Fibroblast of skin of left quadriceps (primary cell): ENCODE measurements at regions not wholly inside any gene's neighbourhood (a gene's known extent, or its start where the extent isn't known, plus 50 kb on each side); places are given as distances from the start of the nearest gene placed in this dataset.

ENCODE experiments used
- DNase-seq, 2 experiments: peaks; one replicate each; pipeline ENCODE4 v3.0.0-alpha.2; 2013; ENCODE audit warnings: low read depth in 2 of 2

GRCh38 chr10:25661632-25662031 is 272.4 kb upstream of the MYO3A start:
- DNase-seq, result no peak

GRCh38 chr10:25666276-25666675 is 267.8 kb upstream of the MYO3A start:
- DNase-seq, result no peak

GRCh38 chr10:25675204-25675603 is 258.8 kb upstream of the MYO3A start:
- DNase-seq, result no peak

GRCh38 chr10:25675615-25676014 is 258.4 kb upstream of the MYO3A start:
- DNase-seq, result no peak

- DNase-seq, result no peak
Measured at GRCh38 chr10:25678220-25678619, 255.8 kb upstream of the MYO3A start.

GRCh38 chr10:25678666-25679065 is 255.4 kb upstream of the MYO3A start:
- no peak for DNase-seq

- DNase-seq, result no peak
Measured at GRCh38 chr10:25682203-25682851, 251.7 kb upstream of the MYO3A start.

GRCh38 chr10:25683344-25683743 is 250.7 kb upstream of the MYO3A start:
- no peak for DNase-seq

GRCh38 chr10:25687521-25687920 is 246.5 kb upstream of the MYO3A start:
- no peak for DNase-seq

GRCh38 chr10:25689346-25690100 is 244.5 kb upstream of the MYO3A start:
- DNase-seq, result no peak

GRCh38 chr10:25692761-25693160 is 241.3 kb upstream of the MYO3A start:
- no peak for DNase-seq

- no peak for DNase-seq
Measured at GRCh38 chr10:25694206-25694933, 239.7 kb upstream of the MYO3A start.

GRCh38 chr10:25694971-25695370 is 239.1 kb upstream of the MYO3A start:
- no peak for DNase-seq

GRCh38 chr10:25695586-25695985 is 238.4 kb upstream of the MYO3A start:
- DNase-seq, result no peak

GRCh38 chr10:25696013-25696708 is 237.9 kb upstream of the MYO3A start:
- no peak for DNase-seq

GRCh38 chr10:25697412-25697811 is 236.6 kb upstream of the MYO3A start:
- DNase-seq, result no peak

- no peak for DNase-seq
Measured at GRCh38 chr10:25698638-25699037, 235.4 kb upstream of the MYO3A start.

GRCh38 chr10:25699631-25700030 is 234.4 kb upstream of the MYO3A start:
- DNase-seq, result no peak

GRCh38 chr10:25701652-25702051 is 232.4 kb upstream of the MYO3A start:
- DNase-seq, result no peak

- DNase-seq, result no peak
Measured at GRCh38 chr10:25704622-25705021, 229.4 kb upstream of the MYO3A start.

- DNase-seq, result no peak
Measured at GRCh38 chr10:25707572-25707971, 226.5 kb upstream of the MYO3A start.

- no peak for DNase-seq
Measured at GRCh38 chr10:25707976-25708671, 225.9 kb upstream of the MYO3A start.
